HCEC 1CT (cell line): ENCODE measurements at regions not wholly inside any gene's neighbourhood (a gene's known extent, or its start where the extent isn't known, plus 50 kb on each side); places are given as distances from the start of the nearest gene placed in this dataset.
A peak's percentile ranks its signal among the peaks of the same experiment; 100 is the strongest.

Source experiments
- DNase-seq: peaks from one replicate; pipeline ENCODE4 v3.0.0-alpha.2; 2017

- DNase-seq, result no peak
These were observed 96.8 kb upstream of the THY1 start for GRCh38 chr11:119519796-119520195.

DNA sequence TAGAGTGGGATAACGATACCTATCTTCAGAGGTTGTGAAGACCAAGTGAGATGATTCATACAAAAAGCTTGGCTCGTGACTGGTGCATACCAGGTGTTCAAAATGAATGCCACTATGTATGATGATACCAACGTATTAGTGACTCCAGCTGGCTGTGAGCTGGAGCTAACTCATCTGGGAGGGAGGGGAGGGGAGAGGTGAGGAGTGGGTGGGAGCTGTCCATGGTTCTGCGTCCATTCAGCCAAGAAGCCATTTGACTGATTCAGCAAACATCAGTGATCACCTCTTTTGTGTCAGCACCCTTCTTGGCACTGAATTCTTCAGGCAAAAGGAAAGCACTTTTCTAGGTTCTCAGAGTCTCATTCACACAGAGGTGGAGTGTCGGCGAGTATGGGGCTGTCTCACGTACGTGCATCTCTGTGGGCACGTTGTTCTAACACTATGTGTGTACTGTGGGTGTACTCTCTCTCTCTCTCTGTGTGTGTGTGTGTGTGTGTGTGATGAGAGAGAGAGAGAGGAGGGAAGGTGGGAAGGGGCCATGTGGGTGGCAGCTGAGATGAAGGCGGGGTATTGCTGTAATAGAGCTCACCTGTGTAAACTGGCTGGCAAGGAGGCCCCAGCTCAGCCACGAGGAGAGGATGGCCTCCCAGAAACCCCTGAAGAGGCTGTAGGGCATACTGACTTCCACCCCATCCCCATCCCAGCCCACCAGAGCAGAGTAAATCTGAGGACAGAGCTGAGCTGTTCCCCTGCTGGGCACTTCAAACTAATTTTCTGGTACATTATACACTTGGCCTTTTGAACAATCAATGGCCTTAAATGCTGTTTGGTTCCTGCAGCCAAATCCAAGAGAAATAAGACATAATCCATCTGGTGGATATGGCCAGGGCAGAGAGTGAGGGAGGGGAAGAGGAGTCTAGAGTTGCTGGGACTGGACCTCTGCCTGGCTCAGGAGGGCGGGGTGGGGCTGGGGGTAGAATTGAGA lies 96.1 kb upstream of the THY1 start:
- DNase-seq, result no peak

GRCh38 chr11:119515771-119516400 lies 92.9 kb upstream of the THY1 start:
- DNase-seq, result no peak

DNA sequence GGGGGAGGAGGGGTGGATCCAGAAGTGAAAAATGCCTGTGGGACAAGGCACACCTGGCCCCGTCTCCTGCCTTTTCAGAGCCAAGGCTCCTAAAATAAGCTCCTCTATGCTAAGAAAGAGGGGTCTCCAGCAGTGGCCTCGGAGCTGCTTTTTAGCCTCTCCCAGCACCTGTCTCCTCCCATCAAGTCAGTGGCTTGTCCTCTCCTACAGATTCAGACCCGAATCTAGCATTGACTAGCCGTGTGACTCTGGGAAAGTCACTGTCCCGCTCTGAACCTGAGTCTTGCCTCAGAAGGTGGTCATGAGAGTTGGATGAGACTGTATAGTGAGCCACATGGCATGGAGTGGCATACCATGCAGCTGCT lies 90.8 kb upstream of the THY1 start:
- DNase-seq, result no peak

DNA sequence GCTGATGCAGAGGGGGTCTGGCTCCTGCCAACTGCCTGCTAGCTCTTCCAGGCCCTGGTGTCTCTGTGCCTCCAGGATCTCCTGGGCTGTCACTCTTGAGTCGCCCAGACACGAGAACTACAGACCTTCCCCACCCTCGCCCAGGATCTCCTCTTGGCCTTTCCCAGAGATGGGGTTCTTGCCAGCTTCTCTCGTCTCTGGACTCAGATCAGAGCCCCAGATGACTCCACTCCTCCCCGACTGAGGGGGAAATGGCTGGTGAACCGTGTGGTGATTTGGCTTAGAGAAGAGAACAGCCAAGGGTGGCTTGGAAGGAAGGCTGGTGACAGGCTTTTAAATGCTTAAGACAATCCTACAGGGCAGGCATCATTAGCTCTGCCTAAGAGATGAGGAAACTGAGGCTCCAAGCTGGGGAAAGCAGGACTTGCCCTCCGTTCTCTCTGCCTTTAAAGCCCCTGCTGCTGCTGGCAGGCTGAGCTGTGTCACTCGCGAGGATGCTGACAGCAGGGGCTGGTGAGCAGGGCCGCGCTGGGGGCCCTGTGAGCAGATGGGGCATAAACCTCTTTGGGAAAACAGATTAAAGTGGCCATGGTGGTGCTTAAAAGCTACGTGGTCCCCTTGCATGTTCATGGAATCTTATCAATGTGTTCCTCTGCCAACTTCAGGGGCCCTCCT lies 90.3 kb upstream of the THY1 start:
- DNase-seq, result no peak

- no peak for DNase-seq
These were observed 89.4 kb upstream of the THY1 start for GRCh38 chr11:119512369-119512768.

DNA sequence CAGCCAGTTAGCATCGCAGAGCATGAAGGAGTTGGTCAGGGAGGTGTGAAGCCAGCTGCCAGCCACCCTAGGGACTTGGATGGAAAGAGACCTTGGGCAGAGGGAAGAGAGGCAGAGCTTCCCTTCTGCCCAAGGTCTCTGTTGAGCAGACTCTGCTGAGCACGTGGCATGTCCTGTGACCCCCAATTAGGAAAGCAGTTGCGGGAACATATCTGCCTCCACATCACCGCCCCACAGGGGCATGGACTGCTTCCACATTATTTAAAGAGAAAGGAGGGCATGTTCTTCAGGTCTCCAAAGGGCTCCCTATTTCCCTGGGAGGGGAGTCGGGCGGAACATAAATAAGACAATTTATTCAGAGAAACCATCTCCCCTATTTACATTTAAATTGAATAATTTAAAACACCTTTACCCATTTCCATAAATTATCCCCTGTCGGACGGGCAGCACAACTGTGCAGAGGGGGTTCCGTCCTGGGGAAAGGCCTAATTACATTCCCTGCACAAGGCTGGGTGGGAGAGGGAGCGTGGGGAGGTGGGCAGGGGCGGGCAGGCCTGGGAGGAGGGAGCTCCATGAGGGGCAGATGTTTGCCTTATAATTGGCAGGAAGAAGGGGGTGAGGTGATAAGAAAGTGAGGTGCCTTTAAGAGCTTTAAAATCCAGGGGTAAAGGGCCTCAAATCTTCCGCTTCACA lies 88.8 kb upstream of the THY1 start:
- no peak for DNase-seq

DNA sequence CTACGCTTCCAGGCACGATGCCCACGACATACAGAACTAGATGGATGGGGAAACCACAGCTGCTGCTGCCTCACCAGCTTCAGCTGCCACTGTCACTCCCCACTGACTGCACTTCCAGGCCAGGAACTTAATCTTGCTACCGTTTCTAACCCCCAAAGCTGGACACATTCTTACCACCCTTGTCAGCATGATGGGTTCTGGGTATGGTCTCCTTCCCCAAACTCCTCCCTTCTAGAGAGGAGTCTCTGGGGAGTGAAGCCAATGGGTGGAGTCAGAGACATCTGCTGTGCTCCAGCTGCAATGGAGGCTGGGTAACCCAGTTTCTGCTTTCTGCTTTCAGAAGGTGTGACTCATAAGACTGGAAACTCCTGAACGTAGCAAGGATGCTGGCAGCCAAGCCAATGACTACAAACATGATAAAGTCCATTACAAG lies 87.0 kb upstream of the THY1 start:
- peak; percentile 87 for DNase-seq

DNA sequence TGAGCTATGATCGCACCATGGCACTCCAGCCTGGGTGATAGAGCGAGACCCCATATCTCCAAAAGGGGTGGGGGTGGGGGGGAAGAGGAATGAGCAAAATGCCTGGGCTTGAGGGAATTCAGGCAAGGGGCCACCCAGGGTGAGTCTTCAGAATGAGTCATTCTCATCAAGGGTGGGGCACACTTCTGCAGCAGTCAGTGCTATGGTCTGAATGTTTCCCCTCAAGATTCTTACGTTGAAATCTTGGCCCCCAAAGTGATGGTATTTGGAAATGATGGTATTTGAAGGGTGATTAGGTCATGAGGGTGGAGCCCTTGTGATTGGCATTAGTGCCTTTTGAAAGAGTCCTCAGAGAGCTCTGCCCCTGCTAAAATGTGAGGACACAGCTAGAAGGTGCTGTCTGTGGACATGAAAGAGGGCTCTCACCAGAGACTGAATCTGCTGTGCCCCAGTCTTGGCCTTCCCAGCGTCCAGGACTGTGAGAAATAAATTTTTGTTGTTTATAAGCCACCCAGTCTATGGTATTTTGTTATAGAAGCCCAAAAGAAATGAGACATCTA lies 86.4 kb upstream of the THY1 start:
- DNase-seq, result peak; percentile 56

- no peak for DNase-seq
These were observed 83.5 kb upstream of the THY1 start for GRCh38 chr11:119506436-119506835.

DNA sequence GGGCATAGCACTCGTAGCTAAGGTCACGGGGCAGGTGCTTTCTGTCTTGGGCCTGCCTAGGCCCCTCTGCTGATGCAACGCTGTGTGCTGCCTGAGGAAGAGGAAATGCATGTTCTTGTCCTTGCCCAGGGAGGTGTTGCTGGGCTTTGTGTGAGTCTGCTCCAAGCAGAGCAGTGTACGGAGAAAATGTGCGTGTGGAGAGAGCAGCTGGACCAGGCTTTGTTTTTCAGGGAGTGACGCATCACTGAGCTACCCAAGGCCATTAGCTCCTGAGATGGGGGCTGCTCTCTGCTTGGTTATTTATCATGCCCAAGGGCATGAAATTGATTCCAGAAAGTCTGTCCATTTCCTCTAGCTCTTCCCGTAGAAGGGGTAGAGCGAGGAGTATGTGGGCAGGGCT lies 82.9 kb upstream of the THY1 start:
- DNase-seq, result no peak

- no peak for DNase-seq
These were observed 82.1 kb upstream of the THY1 start for GRCh38 chr11:119505071-119505470.

GRCh38 chr11:119504371-119504770 lies 81.4 kb upstream of the THY1 start:
- DNase-seq, result no peak

- no peak for DNase-seq
These were observed 78.9 kb upstream of the THY1 start for GRCh38 chr11:119501777-119502405.

DNA sequence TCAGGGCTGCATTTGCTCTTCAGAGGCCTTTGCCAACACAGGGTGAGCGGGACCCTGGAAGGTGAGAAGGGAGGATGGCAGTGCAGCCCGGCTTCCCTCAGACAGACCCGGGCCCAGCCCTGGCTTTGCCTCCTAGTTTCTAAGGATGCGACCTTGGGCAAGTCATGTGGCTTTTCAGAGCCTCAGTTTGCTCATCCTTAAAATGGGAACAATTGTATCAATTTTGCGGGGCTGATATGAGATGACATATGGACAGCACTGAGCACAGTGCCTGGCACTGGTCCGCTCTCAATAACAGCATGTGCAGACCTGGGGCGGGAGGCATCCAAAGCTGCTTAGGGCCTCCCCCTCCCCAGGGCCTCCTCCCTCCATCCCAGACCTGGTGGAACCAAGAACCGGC lies 74.7 kb upstream of the THY1 start:
- DNase-seq, result no peak

GRCh38 chr11:119496997-119497396 lies 74.0 kb upstream of the THY1 start:
- DNase-seq, result no peak

DNA sequence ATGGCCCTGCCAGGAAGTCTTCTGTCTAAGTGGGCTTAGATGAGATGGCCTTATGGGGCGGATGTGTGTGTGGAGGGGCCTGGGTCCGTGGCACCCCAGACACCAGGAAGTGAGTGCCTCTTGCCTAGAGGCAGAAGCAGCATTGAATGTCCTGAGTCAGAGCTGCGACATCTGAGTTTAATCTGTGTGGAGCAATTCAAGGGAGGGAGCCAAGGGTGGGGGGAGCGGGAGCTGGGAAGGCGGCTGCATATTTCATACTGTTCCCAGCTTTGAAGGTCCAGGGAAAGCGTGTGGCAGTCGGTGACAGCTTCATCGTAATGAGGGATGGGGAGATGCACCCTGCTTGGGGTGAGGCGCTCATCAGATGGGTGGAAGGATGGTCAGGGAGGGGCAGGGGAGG lies 73.5 kb upstream of the THY1 start:
- DNase-seq, result no peak

- DNase-seq, result no peak
These were observed 70.7 kb upstream of the THY1 start for GRCh38 chr11:119493712-119494111.

DNA sequence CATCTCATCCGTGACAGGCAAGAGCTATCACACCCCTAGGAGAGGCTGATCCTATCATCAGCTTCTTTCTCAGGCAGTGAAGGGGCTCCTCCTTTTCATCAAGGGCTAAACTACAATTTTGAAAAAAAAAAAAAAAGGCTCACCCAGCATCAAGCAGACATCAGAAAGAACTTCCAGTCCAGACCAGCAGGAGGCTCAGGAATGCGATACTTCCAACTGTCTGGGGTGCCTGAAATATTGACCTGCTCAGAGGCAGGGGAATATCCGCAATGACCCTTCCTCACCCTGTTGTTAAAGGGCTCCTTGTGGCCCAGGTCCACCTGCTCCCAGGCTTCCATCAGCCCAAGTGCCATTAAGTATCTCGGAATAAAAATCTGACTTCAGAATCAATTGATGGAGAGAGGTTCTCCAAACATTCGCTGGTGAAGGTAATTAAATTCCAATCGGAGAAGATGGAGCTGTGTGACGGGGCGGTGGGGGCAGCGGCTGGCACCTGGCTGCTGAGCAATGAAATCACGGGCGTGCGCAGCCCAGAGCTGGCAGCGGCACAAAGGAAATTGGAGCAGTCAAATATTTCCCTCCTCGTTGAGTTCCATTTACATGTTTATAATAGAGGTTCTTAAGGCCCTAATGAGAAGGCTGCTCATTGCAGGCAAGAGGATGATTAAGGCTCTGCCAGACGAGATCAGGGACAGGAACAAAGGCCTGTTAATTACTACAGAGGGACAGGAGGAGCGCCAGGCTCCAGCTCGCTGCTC lies 69.0 kb upstream of the THY1 start:
- peak; percentile 11 for DNase-seq

DNA sequence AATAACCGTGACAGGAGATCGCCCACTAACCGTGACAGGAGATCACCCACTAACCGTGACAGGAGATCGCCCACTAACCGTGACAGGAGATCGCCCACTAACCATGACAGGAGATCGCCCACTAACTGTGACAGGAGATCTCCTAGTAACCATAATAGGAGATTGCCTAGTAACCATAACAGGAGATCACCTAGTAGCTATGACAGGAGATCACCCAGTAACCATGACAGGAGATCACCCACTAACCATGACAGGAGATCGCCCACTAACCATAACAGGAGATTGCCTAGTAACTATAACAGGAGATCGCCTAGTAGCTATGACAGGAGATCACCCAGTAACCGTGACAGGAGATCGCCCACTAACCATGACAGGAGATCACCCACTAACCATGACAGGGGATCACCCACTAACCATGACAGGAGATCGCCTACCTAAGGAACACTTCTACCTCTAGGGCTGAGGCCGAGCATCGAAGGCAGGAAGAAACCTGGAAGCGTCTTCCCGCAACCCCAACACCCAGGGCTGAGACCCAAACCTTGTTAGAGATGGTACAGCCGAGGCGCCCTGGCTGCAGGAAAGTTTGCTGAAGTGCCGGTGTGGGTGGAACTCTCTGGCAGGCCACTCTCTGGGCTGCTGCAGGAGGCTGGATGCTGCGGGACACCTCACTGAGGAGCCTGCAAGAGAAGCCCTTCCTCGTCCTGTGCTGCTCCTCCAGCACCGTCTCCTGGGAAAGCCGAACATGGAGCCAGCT lies 67.5 kb upstream of the THY1 start:
- no peak for DNase-seq

DNA sequence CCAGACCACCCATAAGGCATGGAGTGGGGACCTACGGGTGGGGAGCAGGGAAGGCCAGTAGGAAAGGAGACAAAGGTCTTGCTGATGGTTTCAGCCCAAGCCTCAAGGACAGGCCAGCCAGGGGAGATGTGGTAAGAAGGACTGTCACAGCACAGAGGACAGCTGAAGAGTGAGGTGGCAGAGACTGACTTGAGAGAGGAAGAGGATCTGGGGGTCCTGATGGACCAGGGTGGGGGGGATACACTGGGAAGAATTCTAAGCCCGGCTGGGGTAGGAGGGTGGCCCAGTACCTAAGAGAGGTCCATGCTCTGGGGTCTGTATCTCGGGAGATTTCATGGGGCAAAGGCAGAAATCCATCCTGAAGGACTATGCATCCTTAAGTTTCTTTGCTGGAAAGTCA lies 66.1 kb upstream of the THY1 start:
- no peak for DNase-seq
